Fibroblast of skin of left quadriceps (primary cell): ENCODE measurements at regions not wholly inside any gene's neighbourhood (a gene's known extent, or its start where the extent isn't known, plus 50 kb on each side); places are given as distances from the start of the nearest gene placed in this dataset.

ENCODE experiments used
- DNase-seq, 2 experiments: peaks; one replicate each; pipeline ENCODE4 v3.0.0-alpha.2; 2013; ENCODE audit warnings: low read depth in 2 of 2

DNA sequence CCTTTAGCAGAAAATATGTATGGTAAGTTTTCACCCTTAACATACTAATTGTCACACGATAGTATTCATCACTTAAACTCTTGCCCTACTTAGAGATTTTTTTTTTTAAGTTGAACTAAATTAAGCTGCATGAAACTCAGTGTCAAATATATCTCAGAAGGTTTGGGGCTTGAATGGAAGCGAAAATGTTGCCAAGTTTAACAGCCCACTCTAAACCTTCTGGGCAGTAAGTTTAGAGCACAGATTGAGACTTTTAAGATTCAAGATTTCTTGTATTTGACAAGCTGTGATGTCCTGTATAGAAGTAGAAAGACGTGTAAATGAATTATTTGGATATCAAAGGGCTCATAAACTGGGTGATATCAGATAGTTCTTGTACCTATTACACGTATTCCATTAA, 287.3 kb upstream of the FLRT2 start:
- no peak for DNase-seq

DNA sequence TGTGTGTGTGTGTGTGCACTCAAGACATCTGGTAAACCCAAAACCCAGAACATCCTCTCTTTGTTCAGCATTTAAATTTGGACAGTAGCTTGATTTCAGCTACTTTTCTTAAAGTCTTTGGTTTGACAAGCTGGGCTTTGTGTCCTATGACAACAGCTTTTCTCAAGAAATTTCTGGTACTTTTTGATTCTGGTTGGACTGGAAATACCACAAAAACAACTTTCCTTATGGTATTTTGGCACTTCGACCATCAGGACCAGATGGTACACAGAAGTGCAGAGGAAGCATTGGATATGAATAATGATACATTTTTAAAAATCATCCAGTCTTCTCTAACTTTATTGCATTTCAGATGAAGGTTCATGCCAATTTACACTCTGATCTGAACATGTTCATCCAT, 286.6 kb upstream of the FLRT2 start:
- no peak for DNase-seq

- DNase-seq = no peak
Observed at GRCh38 chr14:85247071-85247470, 282.9 kb upstream of the FLRT2 start.

GRCh38 chr14:85248881-85249635, 280.9 kb upstream of the FLRT2 start:
- DNase-seq = no peak

- no peak for DNase-seq
Observed at GRCh38 chr14:85250414-85251189, 279.3 kb upstream of the FLRT2 start.

DNA sequence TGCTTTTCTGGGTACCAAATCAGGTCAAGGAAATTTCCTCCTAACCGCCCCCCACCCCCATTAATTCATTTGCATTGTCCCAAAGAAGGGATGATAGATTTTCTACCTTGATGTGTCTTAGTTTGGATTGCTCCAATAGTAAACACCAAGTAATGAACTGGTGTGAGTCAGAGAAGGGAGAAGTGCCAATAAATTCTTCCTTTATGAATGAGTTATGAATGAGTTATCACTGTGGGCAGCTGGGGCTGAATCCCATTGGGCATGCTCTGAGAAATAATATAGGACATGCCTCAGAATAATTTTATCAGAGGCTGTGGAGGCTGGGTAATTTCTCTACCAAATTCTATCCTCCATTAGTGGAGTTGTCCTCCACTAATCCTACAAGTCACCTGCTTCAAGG, 277.9 kb upstream of the FLRT2 start:
- DNase-seq = peak; percentile 63 to 68

GRCh38 chr14:85254711-85255110, 275.2 kb upstream of the FLRT2 start:
- peak; percentile 18 to 20 for DNase-seq

- no peak for DNase-seq
Observed at GRCh38 chr14:85257287-85257686, 272.7 kb upstream of the FLRT2 start.

- no peak for DNase-seq
Observed at GRCh38 chr14:85263916-85264675, 265.8 kb upstream of the FLRT2 start.

DNA sequence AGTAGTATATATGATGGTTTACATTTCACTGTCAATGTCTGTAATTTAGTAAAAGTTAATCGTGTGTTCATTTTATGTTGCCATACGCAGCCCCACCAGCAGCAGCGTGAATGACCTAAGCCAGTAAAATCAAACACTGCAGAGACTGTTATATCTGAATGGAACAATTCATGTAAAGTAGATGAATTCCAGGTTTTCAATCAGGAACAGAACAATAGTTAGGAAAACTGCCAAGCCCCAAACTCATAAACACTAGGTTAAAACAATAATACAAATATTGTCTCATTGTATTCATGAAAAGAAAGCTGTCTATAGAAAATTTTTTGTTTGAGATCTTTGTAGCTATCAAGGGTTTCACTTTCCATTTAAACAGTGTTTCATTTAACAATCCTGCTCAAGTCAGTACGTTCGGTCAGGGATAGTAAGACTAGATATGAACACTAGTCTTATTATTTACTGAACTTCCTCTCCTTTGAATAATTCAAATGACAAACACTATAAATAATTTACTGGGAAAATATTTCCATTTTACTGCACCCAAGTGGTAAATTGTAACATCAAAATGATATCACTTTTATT, 256.8 kb upstream of the FLRT2 start:
- DNase-seq = no peak

DNA sequence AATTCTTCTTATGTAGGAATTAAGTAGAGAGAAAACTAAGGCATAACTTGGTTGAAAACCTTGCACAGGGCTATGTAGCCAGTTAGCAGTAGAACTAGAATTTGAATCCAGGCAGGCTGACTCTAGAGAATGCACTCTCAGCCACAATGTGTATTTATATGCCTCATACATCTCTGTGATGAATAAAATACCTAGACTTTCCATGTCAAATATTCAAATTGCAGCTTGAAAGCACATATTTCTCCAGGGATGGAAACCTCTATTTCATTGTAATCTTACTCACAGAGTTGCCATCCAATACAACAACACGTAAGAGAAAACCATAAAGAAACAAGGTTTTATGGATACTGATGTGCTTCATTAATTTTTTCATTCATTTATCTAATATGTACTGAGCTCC, 256.0 kb upstream of the FLRT2 start:
- DNase-seq = no peak

GRCh38 chr14:85276161-85276978, 253.6 kb upstream of the FLRT2 start:
- DNase-seq = no peak

DNA sequence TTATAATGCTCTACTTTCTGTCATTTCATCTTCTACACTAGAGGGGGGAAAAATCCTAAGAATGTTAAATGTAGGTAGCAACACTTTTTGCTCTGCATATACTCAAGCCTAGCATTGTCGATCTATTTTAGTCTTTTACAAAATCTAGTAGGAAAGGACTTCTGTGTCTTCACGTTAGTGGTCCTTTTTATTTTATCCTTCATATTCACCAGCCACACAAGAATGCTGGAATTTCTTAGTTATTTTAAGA, 253.0 kb upstream of the FLRT2 start:
- DNase-seq = no peak

DNA sequence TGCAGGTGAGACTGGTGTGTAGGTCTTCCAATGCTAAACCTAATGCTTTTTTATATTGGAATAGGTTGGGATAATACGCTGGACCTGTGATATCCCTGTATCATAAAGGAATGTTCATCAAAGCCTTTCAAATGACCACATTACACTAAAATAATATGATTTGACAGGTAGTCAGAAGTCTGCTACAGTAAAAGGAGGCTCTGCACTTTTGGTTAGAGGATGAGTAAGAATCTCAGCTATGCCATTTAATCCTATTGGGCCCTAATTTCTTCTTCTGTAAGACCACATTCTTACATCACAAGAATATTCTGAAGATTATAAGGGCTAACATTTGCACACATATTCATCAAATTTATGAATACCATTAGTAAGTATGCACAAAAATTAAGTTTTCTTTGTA, 250.5 kb upstream of the FLRT2 start:
- DNase-seq = no peak

DNA sequence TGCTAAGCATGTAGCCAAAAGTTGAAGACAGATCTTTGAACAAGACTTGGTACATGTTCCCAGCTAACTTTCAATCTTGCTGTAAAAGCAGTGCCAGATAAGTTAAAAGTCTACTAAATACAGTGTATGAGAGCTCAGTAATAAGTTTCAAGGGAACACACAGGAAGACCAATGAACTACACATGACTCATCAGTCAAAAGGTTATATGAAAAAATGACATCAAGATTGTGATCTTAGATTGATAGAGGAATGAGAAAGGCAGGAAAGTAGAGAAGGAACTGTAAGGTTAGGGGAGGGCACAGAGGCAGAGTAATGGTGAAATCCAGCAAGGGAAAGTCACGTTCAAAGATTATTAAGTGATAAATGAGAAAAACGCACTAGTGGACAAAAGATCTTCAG, 249.9 kb upstream of the FLRT2 start:
- DNase-seq = no peak

DNA sequence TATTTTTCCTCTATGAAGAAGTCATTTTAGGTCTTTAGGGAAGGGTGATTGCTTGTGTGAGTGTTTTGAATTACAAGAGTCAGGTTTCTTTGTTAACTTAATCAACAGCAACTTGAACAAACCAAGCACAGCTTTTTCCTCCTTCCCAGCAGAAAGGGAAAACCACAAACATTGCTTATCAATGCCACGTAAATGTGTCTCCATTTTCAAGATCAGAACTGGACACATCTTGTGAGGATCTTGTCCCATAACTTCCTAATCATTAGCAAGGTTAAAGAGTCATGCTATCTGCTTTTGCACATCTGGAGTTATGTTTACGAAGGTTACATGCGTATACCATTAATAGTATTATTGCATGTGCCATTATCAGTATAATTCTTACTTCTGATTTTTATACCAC, 248.0 kb upstream of the FLRT2 start:
- no peak for DNase-seq

GRCh38 chr14:85288041-85288440, 241.9 kb upstream of the FLRT2 start:
- no peak for DNase-seq

DNA sequence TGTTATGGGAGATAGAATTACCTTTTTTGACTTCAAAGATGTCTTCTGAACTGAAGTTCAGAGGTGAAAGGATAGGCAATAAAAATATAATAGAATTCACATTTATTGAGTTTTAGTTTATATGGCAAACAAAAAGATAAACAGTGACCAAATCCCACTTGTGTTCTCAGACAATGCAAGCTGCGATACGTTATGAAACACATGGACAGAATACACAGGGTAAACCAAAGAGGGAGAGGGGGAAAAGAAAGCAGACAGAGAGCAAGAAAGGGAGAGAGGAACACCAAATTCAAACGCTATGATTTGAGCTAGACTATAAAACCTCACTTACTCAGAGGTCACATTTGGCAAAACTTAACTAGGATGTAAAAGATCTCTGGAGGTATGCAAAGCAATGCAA, 238.2 kb upstream of the FLRT2 start:
- no peak for DNase-seq

GRCh38 chr14:85293612-85294234, 236.2 kb upstream of the FLRT2 start:
- DNase-seq = no peak

- no peak for DNase-seq
Observed at GRCh38 chr14:85295318-85295717, 234.6 kb upstream of the FLRT2 start.
